H1 (cell line): ENCODE measurements at regions not wholly inside any gene's neighbourhood (a gene's known extent, or its start where the extent isn't known, plus 50 kb on each side); places are given as distances from the start of the nearest gene placed in this dataset.

ENCODE experiments used
- CTCF ChIA-PET: fragments of 300-600 bp; sonication (Branson Sonifier 250); formaldehyde crosslinking; loops from one replicate; lab custom pipeline; 2021; ENCODE audit not compliant: partially characterized antibody; lab: Charles Lee
- POLR2A ChIA-PET: fragments of 300-600 bp; sonication (Branson Sonifier 250); formaldehyde crosslinking; loops from one replicate; lab custom pipeline; 2021; ENCODE audit warnings: inconsistent platforms; ENCODE audit not compliant: partially characterized antibody; lab: Charles Lee
- DNase-seq, 2 experiments: peaks; one replicate each; pipeline versions ENCODE4 v3.0.0 to v3.0.0-alpha.2; 2010 to 2022; ENCODE audit warnings: low spot score in 2 of 2, low read depth in 1 of 2, mixed read lengths in 1 of 2
- FAIRE-seq: peaks from 2 replicates; lab custom pipeline; 2011; peaks lifted over from hg19 to GRCh38; lab: Jason Lieb, UNC
- H2AFZ ChIP-seq: 2 replicates; pipeline ENCODE4 v1.8.1; 2012; ENCODE audit warnings: low read length, inconsistent platforms
- H2AK5ac ChIP-seq: 2 replicates; pipeline ENCODE4 v1.6.1; 2013; ENCODE audit warnings: low read depth, low read length
- H2BK120ac ChIP-seq: replicated peaks from 2 replicates; pipeline ENCODE3; 2013; ENCODE audit warnings: low read depth, low read length, inconsistent platforms
- H2BK12ac ChIP-seq: 2 replicates; pipeline ENCODE4 v1.6.1; 2013; ENCODE audit warnings: low read depth, low read length
- H2BK15ac ChIP-seq: 2 replicates; pipeline ENCODE4 v1.6.1; 2013; ENCODE audit warnings: low read length
- H2BK20ac ChIP-seq: 2 replicates; pipeline ENCODE4 v1.6.1; 2013; ENCODE audit warnings: low read length
- H2BK5ac ChIP-seq: 2 replicates; pipeline ENCODE4 v1.6.1; 2013; ENCODE audit warnings: low read depth, low read length
- H3K14ac ChIP-seq: 2 replicates; pipeline ENCODE4 v1.6.1; 2013; ENCODE audit warnings: inconsistent platforms; ENCODE audit not compliant: insufficient read length
- H3K18ac ChIP-seq: 2 replicates; pipeline ENCODE4 v1.6.1; 2013; ENCODE audit warnings: low read length; ENCODE audit errors: extremely low read depth
- H3K23ac ChIP-seq: 2 replicates; pipeline ENCODE4 v1.6.1; 2013; ENCODE audit warnings: inconsistent platforms; ENCODE audit not compliant: insufficient read length
- H3K23me2 ChIP-seq: 2 replicates; pipeline ENCODE4 v1.6.1; 2013; ENCODE audit warnings: low read depth, low read length
- H3K27ac ChIP-seq: 2 replicates; pipeline ENCODE4 v1.6.1; 2011; ENCODE audit warnings: low read depth, low read length, inconsistent platforms
- H3K27me3 ChIP-seq, 4 experiments: replicated peaks in 1 of 4; 1 replicate in 1 of 4; 2 replicates in 3 of 4; pipeline versions ENCODE4 v1.6.1 to v1.8.1; 2011 to 2013; ENCODE audit warnings: low read length in 3 of 4, mild to moderate bottlenecking in 3 of 4, inconsistent platforms in 2 of 4, mixed read lengths in 2 of 4, moderate library complexity in 1 of 4; ENCODE audit not compliant: control insufficient read depth in 3 of 4, insufficient read depth in 3 of 4; ENCODE audit errors: extremely low read depth in 1 of 4
- H3K36me3 ChIP-seq, 4 experiments: 2 replicates each; pipeline versions ENCODE4 v1.6.1 to v1.8.1; 2011 to 2013; ENCODE audit warnings: mild to moderate bottlenecking in 4 of 4, low read length in 3 of 4, moderate library complexity in 2 of 4, control low read depth in 1 of 4, inconsistent platforms in 1 of 4; ENCODE audit not compliant: insufficient read depth in 4 of 4, control insufficient read depth in 2 of 4
- H3K4ac ChIP-seq: replicated peaks from 2 replicates; pipeline ENCODE3; 2013; ENCODE audit warnings: low read length, low read depth, mixed read lengths, inconsistent platforms; ENCODE audit not compliant: insufficient read length
- H3K4me1 ChIP-seq, 4 experiments: replicated peaks in 1 of 4; 1 replicate in 1 of 4; 2 replicates in 3 of 4; pipeline versions ENCODE4 v1.6.1 to v1.8.1; 2011 to 2013; ENCODE audit warnings: low read length in 3 of 4, inconsistent platforms in 2 of 4, mixed read lengths in 1 of 4; ENCODE audit not compliant: insufficient read depth in 4 of 4, control insufficient read depth in 3 of 4
- H3K4me2 ChIP-seq, 2 experiments: 2 replicates each; pipeline versions ENCODE4 v1.6.1 to v1.8.1; 2011 to 2013; ENCODE audit warnings: low read depth in 2 of 2, low read length in 2 of 2, control low read depth in 1 of 2, inconsistent platforms in 1 of 2, mild to moderate bottlenecking in 1 of 2; ENCODE audit not compliant: insufficient read depth in 1 of 2
- H3K4me3 ChIP-seq, 4 experiments: fragments of 200-600, 300-600 bp in 1 of 4; sonication (generic), shearing (Covaris generic), sonication (Bioruptor Twin) in 1 of 4; 2 replicates each; pipeline versions ENCODE4 v1.5.1 to v1.8.1; 2011 to 2016; ENCODE audit warnings: low read length in 4 of 4, low read depth in 3 of 4, control low read depth in 2 of 4, inconsistent platforms in 2 of 4, mild to moderate bottlenecking in 2 of 4, mixed read lengths in 1 of 4, moderate library complexity in 1 of 4; ENCODE audit not compliant: insufficient read depth in 2 of 4; ENCODE audit errors: extremely low read depth in 1 of 4
- H3K56ac ChIP-seq: replicated peaks from 2 replicates; pipeline ENCODE3; 2013; ENCODE audit warnings: low read depth, mild to moderate bottlenecking, mixed read lengths, low read length, inconsistent platforms; ENCODE audit not compliant: insufficient read length
- H3K79me1 ChIP-seq: 2 replicates; pipeline ENCODE4 v1.6.1; 2013; ENCODE audit warnings: low read depth, low read length, control low read depth
- H3K79me2 ChIP-seq, 2 experiments: 2 replicates each; pipeline versions ENCODE4 v1.6.1 to v1.8.1; 2012 to 2013; ENCODE audit warnings: low read length in 2 of 2, mild to moderate bottlenecking in 2 of 2, inconsistent platforms in 1 of 2; ENCODE audit not compliant: insufficient read depth in 2 of 2, control insufficient read depth in 1 of 2
- H3K9ac ChIP-seq, 4 experiments: replicated peaks in 1 of 4; 1 replicate in 1 of 4; 2 replicates in 3 of 4; pipeline versions ENCODE4 v1.6.1 to v1.8.1; 2011 to 2013; ENCODE audit warnings: low read depth in 3 of 4, low read length in 3 of 4, control low read depth in 2 of 4, mild to moderate bottlenecking in 2 of 4, moderate library complexity in 2 of 4, inconsistent platforms in 1 of 4; ENCODE audit errors: extremely low read depth in 1 of 4
- H3K9me3 ChIP-seq, 2 experiments: 2 replicates each; pipeline versions ENCODE4 v1.6.1 to v1.8.1; 2012 to 2013; ENCODE audit warnings: mild to moderate bottlenecking in 2 of 2, moderate library complexity in 2 of 2, control low read depth in 1 of 2, inconsistent platforms in 1 of 2, low read depth in 1 of 2, low read length in 1 of 2, mixed read lengths in 1 of 2; ENCODE audit not compliant: insufficient read depth in 2 of 2
- H4K20me1 ChIP-seq, 2 experiments: replicated peaks in 1 of 2; 2 replicates each; pipeline versions ENCODE3 to v1.8.1; 2011 to 2013; ENCODE audit warnings: inconsistent platforms in 2 of 2, low read length in 2 of 2, mild to moderate bottlenecking in 1 of 2; ENCODE audit not compliant: insufficient read depth in 2 of 2, control insufficient read depth in 1 of 2
- H4K5ac ChIP-seq: 2 replicates; pipeline ENCODE4 v1.6.1; 2013; ENCODE audit warnings: low read length, low read depth, mixed read lengths, inconsistent platforms; ENCODE audit not compliant: insufficient read length
- H4K8ac ChIP-seq: 2 replicates; pipeline ENCODE4 v1.8.0; 2013; ENCODE audit warnings: mild to moderate bottlenecking, moderate library complexity, low read length, inconsistent platforms; ENCODE audit not compliant: insufficient read depth; ENCODE audit errors: extremely low read depth
- H4K91ac ChIP-seq: replicated peaks from 2 replicates; pipeline ENCODE3; 2013; ENCODE audit warnings: low read length, mixed read lengths, inconsistent platforms; ENCODE audit not compliant: insufficient read length
- BACH1 ChIP-seq: IDR thresholded peaks from 2 replicates; pipeline ENCODE4 v1.6.1; 2012; ENCODE audit warnings: low read length, improper control_type of control experiment
- CTCF ChIP-seq, 3 experiments: IDR thresholded peaks; 1 replicate in 2 of 3; 2 replicates in 1 of 3; pipeline versions ENCODE4 v1.5.1 to v1.6.1; 2011; ENCODE audit warnings: low read length in 3 of 3, mild to moderate bottlenecking in 3 of 3, inconsistent platforms in 2 of 3, low read depth in 1 of 3, moderate library complexity in 1 of 3; ENCODE audit not compliant: insufficient read depth in 1 of 3; ENCODE audit errors: control extremely low read depth in 1 of 3
- GTF2F1 ChIP-seq: IDR thresholded peaks from 2 replicates; pipeline ENCODE4 v1.6.1; 2012; ENCODE audit warnings: low read depth, low read length, improper control_type of control experiment, borderline replicate concordance
- RAD21 ChIP-seq, 2 experiments: IDR thresholded peaks in 1 of 2; conservative IDR thresholded peaks in 1 of 2; 2 replicates each; pipeline ENCODE4 v1.6.1; 2011; ENCODE audit warnings: low read depth in 2 of 2, low read length in 2 of 2, improper control_type of control experiment in 1 of 2, inconsistent platforms in 1 of 2, mild to moderate bottlenecking in 1 of 2, moderate library complexity in 1 of 2
- SAP30 ChIP-seq: fragments of 300-600 bp; sonication (generic); IDR thresholded peaks from 2 replicates; pipeline ENCODE4 v1.7.1; 2012; ENCODE audit warnings: low read length, moderate library complexity, mild to moderate bottlenecking, inconsistent platforms; ENCODE audit not compliant: insufficient read depth, insufficient replicate concordance
- SIX5 ChIP-seq: IDR thresholded peaks from 2 replicates; pipeline ENCODE4 v1.6.1; 2011; ENCODE audit warnings: mild to moderate bottlenecking, low read depth, low read length
- SP4 ChIP-seq: IDR thresholded peaks from 2 replicates; pipeline ENCODE4 v1.6.1; 2012; ENCODE audit warnings: low read length, inconsistent platforms
- SRF ChIP-seq: IDR thresholded peaks from 2 replicates; pipeline ENCODE4 v1.6.1; 2011; ENCODE audit warnings: mild to moderate bottlenecking, low read depth, low read length, moderate library complexity
- TBP ChIP-seq: IDR thresholded peaks from 2 replicates; pipeline ENCODE4 v1.6.1; 2011; ENCODE audit warnings: low read depth, low read length, improper control_type of control experiment
- whole genome bisulfite sequencing, 2 experiments: shearing (Covaris generic) in 1 of 2; methylation state at CpG; one replicate each; pipeline versions ENCODE4 v1.1.6 to v1.1.7; 2013 to 2015; ENCODE audit warnings: low lambda C conversion rate in 2 of 2, mixed read lengths in 2 of 2, inconsistent platforms in 1 of 2, low coverage in 1 of 2, missing lambda C conversion rate in 1 of 2; ENCODE audit not compliant: insufficient replicate concordance in 2 of 2, insufficient coverage in 1 of 2, insufficient read length in 1 of 2; ENCODE audit errors: extremely low coverage in 1 of 2, missing lambda C conversion rate in 1 of 2; 5-methylcytosine and 5-hydroxymethylcytosine counted together

DNA sequence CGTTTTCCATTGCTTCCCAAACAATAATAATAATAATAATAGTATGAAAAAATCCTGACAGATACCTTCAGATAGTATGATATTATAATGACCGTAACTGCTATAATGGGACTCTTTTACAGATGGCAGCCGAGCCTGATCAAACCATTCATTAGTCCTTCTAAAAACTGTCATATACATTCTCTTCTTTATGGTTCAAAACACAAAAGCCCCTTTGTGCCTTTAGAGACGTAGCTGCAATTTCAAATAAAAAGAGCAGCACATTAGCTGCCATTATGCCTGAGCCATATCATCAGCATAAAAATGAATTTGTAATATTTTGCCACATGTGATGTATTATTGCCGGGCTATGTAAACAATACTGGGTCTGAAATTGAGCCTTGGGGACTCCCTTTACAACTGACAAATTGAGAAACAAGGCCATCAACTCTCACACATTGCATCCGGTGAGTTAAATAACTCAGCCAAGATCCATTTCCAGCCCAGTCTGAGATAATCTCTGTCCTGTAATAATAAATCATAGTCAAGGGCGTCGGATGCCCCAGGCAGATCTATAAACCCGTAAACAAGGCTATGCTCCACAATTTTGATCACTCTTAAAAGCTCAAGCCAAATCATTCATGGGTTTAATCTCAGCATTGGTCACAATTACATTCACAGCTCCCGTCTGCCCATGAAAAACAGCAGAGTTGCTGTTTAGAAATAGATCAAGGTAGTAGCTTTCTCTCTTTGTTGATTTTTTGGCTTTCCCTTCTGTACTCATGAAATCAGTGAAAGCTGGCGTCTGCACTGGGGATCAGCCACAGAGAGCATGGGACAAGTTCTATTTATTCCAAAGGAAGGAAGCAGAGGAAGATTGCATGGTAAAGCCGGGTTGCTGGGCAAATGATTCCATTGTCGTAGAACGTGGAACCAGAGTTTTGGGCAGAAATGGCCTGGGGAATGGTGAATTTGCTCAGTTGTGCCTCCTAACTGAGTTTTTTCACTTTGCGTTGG lies 150.1 kb upstream of the BMPER start:
- H4K5ac ChIP-seq: no peak overlapping the region
- 87% methylated on average over 15 of the region's 15 CpGs; no CpG with 5 or more reads in 1 of the 2 experiments for WGBS, 2 experiments
- no peaks in the 10 kb centered on the region for H3K27me3 ChIP-seq
- H3K4me3 ChIP-seq: no peak overlapping the region
- H2BK20ac ChIP-seq: no peak overlapping the region
- DNase-seq (no peak), FAIRE-seq (no peak)
- no peak overlapping the region for H2BK5ac ChIP-seq
- no peak overlapping the region for H3K23ac ChIP-seq
- no peak overlapping the region for H3K27ac ChIP-seq
- H2BK12ac ChIP-seq: no peak overlapping the region
- no peaks in the 10 kb centered on the region for H3K23me2 ChIP-seq
- no peaks in the 10 kb centered on the region for H3K9me3 ChIP-seq
- POLR2A ChIA-PET: no interaction called here
- no peak overlapping the region for H3K56ac ChIP-seq
- H3K9ac ChIP-seq: no peak overlapping the region
- peaks cover 0 to 3% of the 10 kb centered on the region in 2 experiments for H4K20me1 ChIP-seq
- H3K79me2 ChIP-seq: no peaks in the 10 kb centered on the region
- CTCF ChIA-PET: interaction anchor here (0.6 to 5.3 kb wide), 11 partner anchors 9 to 177 kb away, joined by 3 to 35 read pairs (median 4); no protein-coding TSS in a partner anchor
- no peak overlapping the region for H2AFZ ChIP-seq
- no peak overlapping the region for H4K8ac ChIP-seq
- H4K91ac ChIP-seq: no peak overlapping the region
- H3K36me3 ChIP-seq: no peaks in the 10 kb centered on the region
- no peak overlapping the region for H3K14ac ChIP-seq
- no peak overlapping the region for H2BK15ac ChIP-seq
- no peak overlapping the region for H2BK120ac ChIP-seq
- H3K4me2 ChIP-seq: no peak overlapping the region
- H3K4ac ChIP-seq: no peak overlapping the region
- H2AK5ac ChIP-seq: no peak overlapping the region
- H3K79me1 ChIP-seq: no peaks in the 10 kb centered on the region
- peaks cover 0 to 3% (median 1%) of the 10 kb centered on the region in 4 experiments; a peak in 3 of 7 replicates for H3K4me1 ChIP-seq
- no peak overlapping the region for H3K18ac ChIP-seq
- TF ChIP-seq RAD21 (IDR thresholded peaks at IDR 0.05 in 1 of 2, conservative IDR thresholded peaks at IDR 0.05 in 1 of 2; ENCODE audit: low read depth in 2 of 2, low read length in 2 of 2): no peak
- no peak for TF ChIP-seq TBP
- no peak for TF ChIP-seq CTCF (IDR thresholded peaks at IDR 0.05; ENCODE audit: control extremely low read depth in 1 of 3, insufficient read depth in 1 of 3, low read depth in 1 of 3, low read length in 3 of 3)
- no peak for TF ChIP-seq SIX5
- no peak for TF ChIP-seq GTF2F1
- TF ChIP-seq SRF: no peak
- no peak for TF ChIP-seq BACH1
- TF ChIP-seq SP4: no peak
- no peak for TF ChIP-seq SAP30
